ENCODE measurements at regions not wholly inside any gene's neighbourhood (a gene's known extent, or its start where the extent isn't known, plus 50 kb on each side); places are given as distances from the start of the nearest gene placed in this dataset.

DNA sequence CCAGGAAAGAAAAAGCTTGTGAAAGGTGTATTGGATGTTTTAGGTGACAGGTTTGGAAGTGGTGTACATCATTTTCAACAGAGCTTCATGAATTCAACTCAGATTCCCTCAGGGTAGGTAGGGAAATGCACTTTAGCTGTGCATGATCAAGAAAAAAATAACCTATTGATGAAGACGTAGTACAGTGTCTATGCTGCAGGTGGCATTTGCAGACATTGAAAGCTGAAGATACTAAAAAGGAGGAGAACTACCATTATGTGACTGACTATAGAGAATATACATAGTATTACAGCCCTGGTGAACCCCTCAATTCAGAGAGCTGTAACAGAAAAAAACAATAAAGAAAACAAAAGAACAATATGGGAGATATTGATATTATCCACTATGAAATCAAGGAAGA lies 2344.7 kb upstream of the ACO1 start:
- TF ChIP-seq POLR2A (IDR thresholded peaks at IDR 0.05) (no peak), CTCF (IDR thresholded peaks at IDR 0.05) (no peak)

All from lower leg skin (tissue), 3 donors.